ENCODE measurements at regions not wholly inside any gene's neighbourhood (a gene's known extent, or its start where the extent isn't known, plus 50 kb on each side); places are given as distances from the start of the nearest gene placed in this dataset.
"Not testable (repeated sequence)": the region's sequence is repeated elsewhere in the genome, so short reads cannot be mapped to it uniquely, and the experiment has no call there.

- no peak overlapping the region for H3K4me3 ChIP-seq (ENCODE audit: low read depth, low read length)
Observed at GRCh38 chr10:108578258-108578657, 1345.1 kb downstream of the XPNPEP1 start.

GRCh38 chr10:108574233-108574632, 1349.1 kb downstream of the XPNPEP1 start:
- H3K4me3 ChIP-seq (ENCODE audit: low read depth, low read length): no peak overlapping the region

DNA sequence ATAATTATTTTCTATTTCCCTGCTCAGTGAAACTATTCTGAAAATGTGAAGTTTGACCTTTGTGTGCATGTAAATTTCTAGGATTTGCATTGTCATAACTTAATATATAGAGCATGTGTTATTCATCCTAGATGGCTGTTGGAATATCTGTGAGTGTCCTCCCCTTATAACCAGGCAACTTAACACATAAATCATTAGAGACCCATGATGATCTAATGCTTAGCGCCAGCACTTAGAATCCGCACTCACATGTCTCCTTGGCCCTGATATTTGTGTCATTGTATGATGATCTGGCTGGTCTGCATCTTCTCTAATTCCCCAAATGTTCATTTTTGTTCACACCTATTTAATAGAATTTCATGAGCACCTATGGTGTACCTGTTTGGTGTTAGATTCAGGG, 1354.5 kb downstream of the XPNPEP1 start:
- no peak overlapping the region for H3K4me3 ChIP-seq (ENCODE audit: low read depth, low read length)

DNA sequence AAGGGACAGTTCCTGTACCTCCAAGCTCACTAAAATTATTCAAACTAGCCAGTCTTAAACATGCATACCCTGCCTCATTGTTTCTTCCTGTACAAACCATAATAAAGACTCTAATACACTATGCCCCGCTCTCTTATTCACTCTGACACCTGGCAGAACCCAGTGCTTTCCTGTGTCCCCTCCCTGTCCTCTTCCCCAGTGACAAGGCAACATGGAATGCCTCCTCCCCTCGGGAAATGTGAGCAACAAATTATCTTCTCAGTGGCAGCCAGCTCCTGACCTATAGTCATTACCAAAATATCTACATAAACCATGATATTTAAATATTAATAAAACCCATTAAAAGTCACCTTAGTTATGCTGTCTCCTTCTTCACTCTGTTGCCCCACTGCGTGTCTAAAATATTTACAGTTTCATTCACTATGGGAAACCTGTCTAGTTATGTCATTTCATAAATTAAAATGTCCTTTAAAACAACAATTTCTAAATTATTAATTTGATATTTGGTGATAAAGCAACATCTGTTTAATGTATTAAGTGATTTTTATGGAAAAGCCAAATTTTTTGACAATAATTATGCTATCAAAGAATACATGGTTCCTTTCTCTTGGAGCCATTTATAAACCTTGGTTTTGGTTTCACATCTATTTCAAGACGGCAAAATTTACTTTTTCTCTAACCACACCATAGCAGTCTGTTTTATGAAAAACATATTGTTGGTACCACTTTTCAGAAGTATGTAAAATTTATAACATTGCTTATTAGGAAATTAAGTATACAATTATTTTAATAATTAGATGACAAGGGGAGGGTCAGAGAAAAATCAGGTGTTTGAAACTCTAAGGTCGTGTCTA, 1355.2 kb downstream of the XPNPEP1 start:
- no peak overlapping the region for H3K4me3 ChIP-seq (ENCODE audit: low read depth, low read length)

DNA sequence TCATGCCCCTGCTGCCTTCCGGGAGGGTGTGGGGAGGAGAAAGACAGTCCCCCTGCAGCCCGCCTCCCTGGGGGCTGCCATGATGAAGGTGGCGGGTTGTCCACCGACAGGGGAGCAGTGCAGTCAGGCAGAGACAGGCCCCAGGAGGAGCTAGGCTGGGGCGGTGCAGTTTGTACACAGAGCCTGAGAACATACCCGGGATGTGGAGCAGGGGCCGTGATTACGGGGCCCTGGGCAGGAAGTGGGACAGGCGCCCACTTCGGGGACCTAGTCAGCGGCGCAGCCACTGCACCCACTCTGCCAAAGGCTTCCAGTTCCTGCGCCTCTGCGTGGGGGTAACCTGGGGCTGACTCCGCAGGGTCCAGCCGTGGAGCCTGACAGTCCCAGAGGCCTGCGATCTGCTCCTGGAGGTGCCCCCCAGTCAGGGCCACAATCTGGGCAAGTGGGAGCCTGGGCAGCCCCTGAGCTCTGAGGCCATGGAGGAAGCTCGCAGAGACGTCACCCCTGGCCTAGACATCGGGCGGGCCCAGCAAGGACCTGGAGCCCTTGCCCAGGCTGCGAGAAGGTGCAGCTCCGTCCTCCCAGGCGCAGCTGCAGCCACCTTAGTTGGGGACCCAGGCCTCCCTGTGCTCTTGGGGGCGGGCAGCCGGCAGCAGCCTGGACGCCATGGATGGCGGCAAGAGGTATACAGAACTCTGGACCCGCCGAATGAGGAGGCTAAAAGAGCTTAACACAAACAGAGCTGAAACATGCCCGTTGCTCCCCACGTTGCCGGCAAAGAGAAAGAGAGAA, 1356.8 kb downstream of the XPNPEP1 start:
- H3K4me3 ChIP-seq (ENCODE audit: low read depth, low read length): no peak overlapping the region

DNA sequence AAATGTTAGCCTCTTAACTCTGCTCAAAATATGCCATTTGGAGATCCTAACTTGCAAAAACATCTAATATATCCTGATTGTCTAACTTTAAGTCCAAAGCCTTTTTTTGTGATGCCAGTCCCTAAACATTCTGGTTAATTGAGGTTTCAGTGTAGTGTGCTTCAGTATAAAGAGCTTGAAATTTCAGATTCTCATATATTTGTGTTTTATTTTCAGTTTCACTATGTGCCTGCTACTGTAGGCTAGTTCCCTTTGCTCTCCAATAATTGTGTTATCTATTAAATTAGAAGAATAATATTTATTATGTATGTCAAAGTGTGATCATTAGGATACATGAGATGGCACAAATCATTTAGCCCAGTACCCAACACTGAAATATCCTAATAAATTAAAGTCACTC, 1361.2 kb downstream of the XPNPEP1 start:
- H3K4me3 ChIP-seq (ENCODE audit: low read depth, low read length): no peak overlapping the region

GRCh38 chr10:108561649-108562048, 1361.7 kb downstream of the XPNPEP1 start:
- no peak overlapping the region for H3K4me3 ChIP-seq (ENCODE audit: low read depth, low read length)

DNA sequence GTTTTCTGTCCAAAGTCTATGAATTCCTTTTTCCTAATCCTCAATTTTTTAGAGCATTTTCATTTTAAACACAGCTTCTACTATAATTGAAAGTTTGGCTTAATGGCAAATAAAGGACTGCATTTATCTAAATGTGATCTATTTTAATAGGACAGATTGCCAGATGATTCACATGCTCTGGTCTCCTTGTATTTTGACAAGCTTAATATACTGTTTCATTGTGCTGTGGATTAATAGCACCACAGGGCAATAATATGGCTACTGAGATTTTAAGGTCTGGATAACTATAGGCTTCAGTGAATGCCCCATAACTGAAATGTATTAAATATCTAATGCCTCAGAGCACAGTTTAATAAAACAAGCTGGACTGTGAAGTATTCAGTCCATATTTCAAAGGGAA, 1362.8 kb downstream of the XPNPEP1 start:
- no peak overlapping the region for H3K4me3 ChIP-seq (ENCODE audit: low read depth, low read length)

DNA sequence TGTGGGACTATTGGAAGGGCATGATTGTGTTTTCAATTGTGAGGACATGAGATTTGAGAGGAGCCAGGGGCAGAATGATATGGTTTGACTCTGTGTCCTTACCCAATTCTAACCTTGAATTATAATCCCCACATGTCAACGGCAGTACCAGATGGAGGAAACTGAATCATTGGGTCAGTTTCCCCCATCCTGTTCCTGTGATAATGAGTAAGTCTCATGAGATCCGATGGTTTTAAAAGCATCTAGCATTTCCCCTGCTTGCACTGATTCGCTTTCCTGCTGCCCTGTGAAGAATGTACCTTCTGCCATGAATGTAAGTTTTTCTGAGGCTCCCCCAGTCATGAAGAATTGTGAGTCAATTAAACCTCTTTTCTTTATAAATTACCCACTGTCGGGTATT, 1367.1 kb downstream of the XPNPEP1 start:
- H3K4me3 ChIP-seq (ENCODE audit: low read depth, low read length): no peak overlapping the region

- no peak overlapping the region for H3K4me3 ChIP-seq (ENCODE audit: low read depth, low read length)
Observed at GRCh38 chr10:108545921-108546320, 1377.4 kb downstream of the XPNPEP1 start.

- H3K4me3 ChIP-seq (ENCODE audit: low read depth, low read length): no peak overlapping the region
Observed at GRCh38 chr10:108544500-108545120, 1378.7 kb downstream of the XPNPEP1 start.

GRCh38 chr10:108533551-108533950, 1369.0 kb upstream of the SORCS1 start:
- not testable (repeated sequence) for H3K4me3 ChIP-seq (ENCODE audit: low read depth, low read length)

GRCh38 chr10:108523016-108523800, 1358.7 kb upstream of the SORCS1 start:
- no peak overlapping the region for H3K4me3 ChIP-seq (ENCODE audit: low read depth, low read length)

- no peak overlapping the region for H3K4me3 ChIP-seq (ENCODE audit: low read depth, low read length)
Observed at GRCh38 chr10:108521827-108522492, 1357.5 kb upstream of the SORCS1 start.

DNA sequence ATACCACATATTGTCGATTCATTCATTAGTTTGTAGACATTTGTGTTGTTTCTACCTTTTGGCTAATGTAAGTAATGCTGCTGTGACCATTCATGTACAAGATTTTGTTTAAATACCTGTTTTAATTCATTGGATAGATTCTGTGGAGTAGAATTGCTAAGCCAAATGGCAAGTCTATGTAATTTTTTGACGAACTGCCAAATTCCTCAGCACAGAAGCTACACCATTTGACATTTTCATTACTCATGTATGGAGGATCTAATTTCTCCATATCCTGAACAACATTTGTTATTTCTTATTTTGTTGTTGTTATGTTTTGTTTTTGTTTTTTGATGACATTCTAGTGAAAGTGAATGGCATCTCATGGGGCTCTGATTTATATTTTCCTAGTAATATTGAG, 1351.3 kb upstream of the SORCS1 start:
- H3K4me3 ChIP-seq (ENCODE audit: low read depth, low read length): no peak overlapping the region

- H3K4me3 ChIP-seq (ENCODE audit: low read depth, low read length): no peak overlapping the region
Observed at GRCh38 chr10:108500396-108500795, 1335.9 kb upstream of the SORCS1 start.

DNA sequence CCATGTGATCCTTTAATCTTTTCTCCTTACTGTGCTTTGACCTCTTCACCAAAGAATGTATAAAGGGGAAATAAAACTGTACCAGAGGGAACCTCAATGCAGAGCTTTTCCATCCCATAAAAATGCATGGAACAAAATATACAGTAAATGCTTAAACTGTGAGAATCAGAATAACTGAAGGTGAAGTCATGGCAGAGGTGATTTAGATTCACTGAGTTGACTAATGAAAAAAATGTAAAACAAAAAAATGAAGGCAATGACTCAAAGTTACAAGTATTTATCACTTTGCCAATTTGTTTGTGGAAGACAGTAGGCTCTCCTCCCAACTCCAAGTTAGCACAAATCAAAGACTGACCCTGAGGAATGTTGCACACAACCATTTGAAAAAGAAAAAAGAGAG, 1331.6 kb upstream of the SORCS1 start:
- no peak overlapping the region for H3K4me3 ChIP-seq (ENCODE audit: low read depth, low read length)

DNA sequence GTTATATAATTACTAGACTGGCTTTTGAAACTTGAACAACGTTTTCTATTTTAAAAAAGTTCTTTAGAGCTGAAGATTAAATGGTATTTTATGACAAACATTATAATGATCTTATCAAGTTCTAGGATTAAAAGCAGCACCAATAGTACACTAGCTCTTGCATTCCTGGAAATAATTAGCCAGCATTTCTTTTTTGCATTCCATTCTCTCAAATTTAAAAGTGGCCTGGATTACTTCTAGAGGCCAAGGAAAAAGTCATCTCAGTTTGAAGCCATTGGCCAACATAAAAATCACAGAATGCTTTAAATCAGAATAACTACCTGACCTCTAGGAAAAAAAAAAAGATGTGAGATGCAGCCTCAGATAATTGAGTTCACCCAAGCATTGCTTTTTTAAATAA, 1326.4 kb upstream of the SORCS1 start:
- no peak overlapping the region for H3K4me3 ChIP-seq (ENCODE audit: low read depth, low read length)

DNA sequence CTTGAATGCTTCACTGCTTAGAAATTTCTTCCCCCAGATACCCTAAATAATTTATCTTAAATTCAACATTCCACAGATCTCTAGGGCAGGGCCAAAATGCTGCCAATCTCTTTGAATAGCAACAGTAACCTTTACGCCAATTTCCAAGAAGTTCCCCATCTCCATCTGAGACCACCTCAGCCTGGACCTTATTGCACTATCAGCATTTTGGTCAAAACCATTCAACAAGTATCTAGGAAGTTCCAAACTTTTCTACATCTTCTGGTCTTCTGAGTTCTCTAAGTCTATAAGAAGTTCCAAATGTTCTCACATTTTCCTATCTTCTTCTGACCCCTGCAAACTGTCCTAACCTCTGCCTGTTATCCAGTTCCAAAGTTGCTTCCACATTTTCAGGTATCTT, 1306.9 kb upstream of the SORCS1 start:
- no peak overlapping the region for H3K4me3 ChIP-seq (ENCODE audit: low read depth, low read length)

DNA sequence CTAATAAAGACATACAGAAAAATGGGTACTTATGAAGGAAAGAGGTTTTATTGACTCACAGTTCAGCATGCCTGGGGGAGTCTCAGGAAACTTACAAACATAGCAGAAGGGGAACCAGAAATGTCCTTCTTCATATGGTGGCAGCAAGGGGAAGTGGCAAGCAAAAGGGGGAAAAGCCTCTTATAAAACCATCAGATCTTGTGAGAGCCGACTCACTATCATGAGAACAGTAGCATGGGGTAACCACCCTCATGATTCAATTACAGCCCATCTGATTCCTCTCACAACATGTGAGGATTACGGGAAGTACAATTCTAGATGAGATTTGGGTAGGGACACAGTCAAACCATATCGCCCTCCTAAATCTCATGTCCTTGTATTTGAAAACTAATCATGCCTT, 1305.4 kb upstream of the SORCS1 start:
- no peak overlapping the region for H3K4me3 ChIP-seq (ENCODE audit: low read depth, low read length)

Data from iPS-11a (cell line).